ENCODE measurements at regions not wholly inside any gene's neighbourhood (a gene's known extent, or its start where the extent isn't known, plus 50 kb on each side); places are given as distances from the start of the nearest gene placed in this dataset.

DNA sequence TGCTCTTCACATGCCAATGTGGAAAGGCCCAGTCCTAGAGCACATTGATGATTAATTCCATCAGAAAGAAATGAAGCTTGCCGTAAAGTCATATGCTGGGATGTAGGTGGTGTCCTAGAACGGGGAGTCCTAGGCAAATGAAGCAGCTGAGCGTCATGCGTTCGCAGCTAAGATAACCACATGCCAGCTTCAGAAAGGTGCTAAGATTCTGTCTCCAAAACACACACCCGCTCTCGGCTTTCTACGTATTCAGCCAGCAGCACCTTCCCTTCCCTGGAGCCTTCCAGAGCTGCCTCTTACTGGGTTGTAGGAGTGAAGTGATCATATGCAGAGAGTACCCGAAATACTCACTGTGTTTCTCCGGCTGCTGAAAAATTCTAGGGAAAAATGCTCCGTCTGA lies 421.6 kb upstream of the ID2 start:
- H3K9me3 ChIP-seq (ENCODE audit: control insufficient read depth, low read length): no peaks in the 10 kb centered on the region
- no peak overlapping the region for H3K4me3 ChIP-seq (ENCODE audit: low read depth, low read length)
- H3K9ac ChIP-seq: no peak overlapping the region
- no peaks in the 10 kb centered on the region for H3K27me3 ChIP-seq (ENCODE audit: control insufficient read depth, insufficient read depth, low read length)
- peaks cover 21% of the 10 kb centered on the region for H3K4me1 ChIP-seq
- TF ChIP-seq, protein P1, sequence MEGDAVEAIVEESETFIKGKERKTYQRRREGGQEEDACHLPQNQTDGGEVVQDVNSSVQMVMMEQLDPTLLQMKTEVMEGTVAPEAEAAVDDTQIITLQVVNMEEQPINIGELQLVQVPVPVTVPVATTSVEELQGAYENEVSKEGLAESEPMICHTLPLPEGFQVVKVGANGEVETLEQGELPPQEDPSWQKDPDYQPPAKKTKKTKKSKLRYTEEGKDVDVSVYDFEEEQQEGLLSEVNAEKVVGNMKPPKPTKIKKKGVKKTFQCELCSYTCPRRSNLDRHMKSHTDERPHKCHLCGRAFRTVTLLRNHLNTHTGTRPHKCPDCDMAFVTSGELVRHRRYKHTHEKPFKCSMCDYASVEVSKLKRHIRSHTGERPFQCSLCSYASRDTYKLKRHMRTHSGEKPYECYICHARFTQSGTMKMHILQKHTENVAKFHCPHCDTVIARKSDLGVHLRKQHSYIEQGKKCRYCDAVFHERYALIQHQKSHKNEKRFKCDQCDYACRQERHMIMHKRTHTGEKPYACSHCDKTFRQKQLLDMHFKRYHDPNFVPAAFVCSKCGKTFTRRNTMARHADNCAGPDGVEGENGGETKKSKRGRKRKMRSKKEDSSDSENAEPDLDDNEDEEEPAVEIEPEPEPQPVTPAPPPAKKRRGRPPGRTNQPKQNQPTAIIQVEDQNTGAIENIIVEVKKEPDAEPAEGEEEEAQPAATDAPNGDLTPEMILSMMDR (IDR thresholded peaks at IDR 0.05): no peak
- no peaks in the 10 kb centered on the region for H3K79me2 ChIP-seq
- H3K4me2 ChIP-seq (ENCODE audit: low read length): no peak overlapping the region
- no peaks in the 10 kb centered on the region for H3K36me3 ChIP-seq (ENCODE audit: control insufficient read depth, insufficient read depth, low read length)
- no peak overlapping the region for H2AFZ ChIP-seq
- no peak overlapping the region for H3K27ac ChIP-seq

DNA sequence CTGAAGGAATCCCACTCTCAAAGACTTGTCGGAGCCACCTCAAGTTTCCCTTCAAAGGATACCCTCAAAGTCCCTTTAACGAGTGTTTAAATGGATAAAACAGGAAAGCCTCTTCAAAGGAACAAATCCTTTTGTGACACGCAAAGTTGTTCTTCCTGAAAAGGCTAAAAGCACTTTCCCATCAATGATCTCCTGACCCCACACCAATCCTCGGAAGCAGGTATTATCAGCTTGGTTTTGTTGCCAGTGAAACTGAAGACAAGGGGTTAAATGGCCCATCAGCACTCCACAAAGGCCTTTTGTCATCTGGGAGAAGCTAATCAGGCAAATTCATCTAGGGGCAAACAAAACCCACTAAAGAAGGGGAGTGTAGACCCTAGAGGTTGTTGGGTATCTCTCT lies 418.0 kb upstream of the ID2 start:
- Histone ChIP-seq H3K27me3 (ENCODE audit: control insufficient read depth, insufficient read depth, low read length) (no peaks in the 10 kb centered on the region), H3K9me3 (ENCODE audit: control insufficient read depth, low read length) (no peaks in the 10 kb centered on the region), H2AFZ (no peak overlapping the region), H3K9ac (no peak overlapping the region), H3K79me2 (no peaks in the 10 kb centered on the region), H3K4me1 (peaks cover 27% of the 10 kb centered on the region), H3K27ac (no peak overlapping the region), H3K4me2 (ENCODE audit: low read length) (no peak overlapping the region), H3K4me3 (ENCODE audit: low read depth, low read length) (no peak overlapping the region), H3K36me3 (ENCODE audit: control insufficient read depth, insufficient read depth, low read length) (no peaks in the 10 kb centered on the region)
- TF ChIP-seq, protein P1 (IDR thresholded peaks at IDR 0.05): no peak

DNA sequence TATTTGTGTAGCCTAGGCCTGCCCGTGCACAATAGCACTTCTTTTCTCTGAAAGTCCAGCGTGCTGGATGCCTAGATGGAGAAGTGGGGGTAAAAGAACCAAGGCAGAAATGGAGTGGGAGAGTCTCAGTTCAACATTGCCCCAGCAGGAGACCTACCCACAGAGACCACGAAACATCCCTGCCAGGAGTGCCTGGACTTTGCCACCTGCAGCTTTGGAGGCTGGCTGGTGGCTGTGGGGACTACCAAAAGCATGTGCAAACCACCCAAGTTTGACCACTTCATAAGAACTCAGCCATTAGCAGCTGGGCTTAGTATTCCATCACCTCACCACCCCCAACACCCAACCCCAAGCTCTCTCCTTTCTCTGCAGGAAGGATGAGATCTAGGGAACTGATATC lies 416.9 kb upstream of the ID2 start:
- Histone ChIP-seq H2AFZ (no peak overlapping the region), H3K27ac (no peak overlapping the region), H3K27me3 (ENCODE audit: control insufficient read depth, insufficient read depth, low read length) (no peaks in the 10 kb centered on the region), H3K36me3 (ENCODE audit: control insufficient read depth, insufficient read depth, low read length) (no peaks in the 10 kb centered on the region), H3K4me3 (ENCODE audit: low read depth, low read length) (no peak overlapping the region), H3K9me3 (ENCODE audit: control insufficient read depth, low read length) (no peaks in the 10 kb centered on the region), H3K4me1 (peaks cover 27% of the 10 kb centered on the region), H3K79me2 (no peaks in the 10 kb centered on the region), H3K4me2 (ENCODE audit: low read length) (no peak overlapping the region), H3K9ac (no peak overlapping the region)
- TF ChIP-seq, protein P1 (IDR thresholded peaks at IDR 0.05): no peak

DNA sequence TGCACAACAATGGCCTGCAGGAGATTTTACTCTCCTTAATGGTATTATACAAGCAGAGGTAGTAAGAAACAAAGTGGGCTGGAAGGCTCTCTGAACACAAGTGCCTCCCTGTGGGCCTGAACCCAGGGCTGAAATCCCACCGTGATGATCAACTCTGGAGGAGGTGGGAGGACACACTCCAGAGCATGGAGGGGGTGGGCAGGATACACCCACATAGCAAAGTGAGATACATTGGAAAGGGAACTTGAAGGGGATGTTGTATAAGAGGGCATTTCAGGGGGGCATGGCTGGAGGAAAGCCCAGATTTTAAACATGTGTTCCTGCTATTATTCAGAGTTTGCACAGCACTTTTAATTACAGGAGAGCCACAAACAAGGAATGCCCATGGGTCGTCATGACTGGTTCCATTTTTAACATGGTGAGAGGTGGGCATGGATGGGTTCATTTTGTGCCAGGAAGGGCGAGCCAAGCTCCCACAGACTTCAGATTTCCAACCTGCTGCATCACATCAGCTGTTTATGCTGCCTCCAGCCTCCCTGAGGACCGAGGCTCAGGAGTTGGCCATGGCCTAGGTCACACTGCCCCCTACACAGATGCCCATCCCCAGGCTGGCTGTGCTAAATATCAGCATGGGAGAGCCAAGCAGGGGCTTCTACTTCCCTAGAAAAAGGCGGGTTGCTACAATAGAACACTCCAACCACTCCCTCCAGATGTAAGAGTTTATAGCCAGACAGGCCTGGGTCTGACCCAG lies 416.2 kb upstream of the ID2 start:
- no peaks in the 10 kb centered on the region for H3K9me3 ChIP-seq (ENCODE audit: control insufficient read depth, low read length)
- H3K27me3 ChIP-seq (ENCODE audit: control insufficient read depth, insufficient read depth, low read length): no peaks in the 10 kb centered on the region
- TF ChIP-seq, protein P1 (IDR thresholded peaks at IDR 0.05): no peak
- H3K4me3 ChIP-seq (ENCODE audit: low read depth, low read length): no peak overlapping the region
- H3K36me3 ChIP-seq (ENCODE audit: control insufficient read depth, insufficient read depth, low read length): no peaks in the 10 kb centered on the region
- H3K27ac ChIP-seq: no peak overlapping the region
- no peak overlapping the region for H3K4me2 ChIP-seq (ENCODE audit: low read length)
- peaks cover 27% of the 10 kb centered on the region for H3K4me1 ChIP-seq
- no peak overlapping the region for H2AFZ ChIP-seq
- H3K9ac ChIP-seq: no peak overlapping the region
- no peaks in the 10 kb centered on the region for H3K79me2 ChIP-seq

DNA sequence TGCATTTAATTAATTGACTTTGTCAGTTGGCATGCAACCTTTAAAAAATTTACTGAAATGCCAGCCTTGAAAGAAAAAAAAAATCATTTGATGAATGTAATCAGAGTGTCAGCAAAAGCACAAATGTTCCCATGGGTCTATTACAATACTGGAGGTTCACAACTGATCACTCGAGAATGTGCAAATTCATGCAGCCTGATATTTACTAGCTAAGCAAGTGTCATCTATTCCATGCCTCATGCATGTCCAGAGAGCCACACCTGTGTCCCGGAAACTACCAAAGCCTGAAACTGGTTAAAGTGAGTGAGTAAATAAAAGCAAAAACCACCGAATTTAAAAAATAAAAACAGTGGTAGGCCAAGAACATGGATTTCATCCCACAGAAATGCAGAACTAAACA lies 415.3 kb upstream of the ID2 start:
- Histone ChIP-seq H3K4me1 (peaks cover 20% of the 10 kb centered on the region), H3K4me3 (ENCODE audit: low read depth, low read length) (no peak overlapping the region), H3K9me3 (ENCODE audit: control insufficient read depth, low read length) (no peaks in the 10 kb centered on the region), H3K27ac (no peak overlapping the region), H3K79me2 (no peaks in the 10 kb centered on the region), H2AFZ (no peak overlapping the region), H3K9ac (no peak overlapping the region), H3K27me3 (ENCODE audit: control insufficient read depth, insufficient read depth, low read length) (no peaks in the 10 kb centered on the region), H3K4me2 (ENCODE audit: low read length) (no peak overlapping the region), H3K36me3 (ENCODE audit: control insufficient read depth, insufficient read depth, low read length) (no peaks in the 10 kb centered on the region)
- TF ChIP-seq, protein P1 (IDR thresholded peaks at IDR 0.05): no peak

Data from parathyroid adenoma (tissue), 2 donors.